ENCODE measurements at regions not wholly inside any gene's neighbourhood (a gene's known extent, or its start where the extent isn't known, plus 50 kb on each side); places are given as distances from the start of the nearest gene placed in this dataset.

- TF ChIP-seq POLR2A (IDR thresholded peaks at IDR 0.05): no peak
- TF ChIP-seq, protein P1, sequence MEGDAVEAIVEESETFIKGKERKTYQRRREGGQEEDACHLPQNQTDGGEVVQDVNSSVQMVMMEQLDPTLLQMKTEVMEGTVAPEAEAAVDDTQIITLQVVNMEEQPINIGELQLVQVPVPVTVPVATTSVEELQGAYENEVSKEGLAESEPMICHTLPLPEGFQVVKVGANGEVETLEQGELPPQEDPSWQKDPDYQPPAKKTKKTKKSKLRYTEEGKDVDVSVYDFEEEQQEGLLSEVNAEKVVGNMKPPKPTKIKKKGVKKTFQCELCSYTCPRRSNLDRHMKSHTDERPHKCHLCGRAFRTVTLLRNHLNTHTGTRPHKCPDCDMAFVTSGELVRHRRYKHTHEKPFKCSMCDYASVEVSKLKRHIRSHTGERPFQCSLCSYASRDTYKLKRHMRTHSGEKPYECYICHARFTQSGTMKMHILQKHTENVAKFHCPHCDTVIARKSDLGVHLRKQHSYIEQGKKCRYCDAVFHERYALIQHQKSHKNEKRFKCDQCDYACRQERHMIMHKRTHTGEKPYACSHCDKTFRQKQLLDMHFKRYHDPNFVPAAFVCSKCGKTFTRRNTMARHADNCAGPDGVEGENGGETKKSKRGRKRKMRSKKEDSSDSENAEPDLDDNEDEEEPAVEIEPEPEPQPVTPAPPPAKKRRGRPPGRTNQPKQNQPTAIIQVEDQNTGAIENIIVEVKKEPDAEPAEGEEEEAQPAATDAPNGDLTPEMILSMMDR (IDR thresholded peaks at IDR 0.05): no peak
Measured at GRCh38 chrX:44770121-44770520, 73.7 kb upstream of the DUSP21 start.
